IPS DF 4.7 (cell line): ENCODE measurements at regions not wholly inside any gene's neighbourhood (a gene's known extent, or its start where the extent isn't known, plus 50 kb on each side); places are given as distances from the start of the nearest gene placed in this dataset.
"Not testable (repeated sequence)": the region's sequence is repeated elsewhere in the genome, so short reads cannot be mapped to it uniquely, and the experiment has no call there.

Experiments used
- DNase-seq: peaks from one replicate; pipeline ENCODE4 v3.0.0-alpha.2; 2013; ENCODE audit warnings: low spot score; ENCODE audit errors: extremely low read depth

DNA sequence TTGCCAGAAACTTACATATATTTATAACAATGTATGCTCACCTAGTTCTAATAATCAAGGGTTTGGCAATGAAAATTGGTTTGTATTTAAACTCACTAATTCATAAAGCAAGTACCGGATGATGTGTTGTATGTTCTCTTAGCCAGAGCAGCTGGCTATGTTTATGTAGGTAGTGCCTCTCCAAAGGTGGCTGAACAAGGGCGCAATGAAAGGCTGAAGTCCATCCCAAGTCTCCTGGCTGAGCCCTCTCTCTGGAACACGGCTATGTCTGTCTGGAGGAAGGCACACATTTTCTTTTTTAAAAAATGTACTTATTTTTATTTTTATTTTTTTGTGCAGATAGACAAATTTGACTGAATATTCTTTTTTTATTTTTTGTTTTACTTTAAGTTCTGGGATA is 141.2 kb upstream of the DAB2 start:
- DNase-seq: no peak

DNA sequence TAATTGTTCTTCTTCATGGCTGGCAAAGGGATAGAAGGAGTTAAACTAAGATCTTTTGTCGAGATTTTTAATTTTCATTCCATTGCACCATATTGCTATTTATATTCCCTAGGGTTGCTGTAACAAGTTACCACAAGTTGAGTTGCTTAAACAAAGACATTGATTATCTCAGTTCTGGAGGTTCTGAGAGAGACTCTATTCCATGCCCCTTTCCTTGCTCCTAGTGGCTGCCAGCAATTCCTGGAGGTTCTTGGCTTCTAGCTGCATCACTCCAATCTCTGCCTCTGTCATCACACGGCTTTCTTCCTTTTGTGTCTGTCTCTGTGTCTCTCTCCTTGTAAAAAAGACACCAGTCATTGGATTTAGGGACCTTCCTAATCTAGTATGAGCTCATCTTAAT is 136.6 kb upstream of the DAB2 start:
- no peak for DNase-seq

DNA sequence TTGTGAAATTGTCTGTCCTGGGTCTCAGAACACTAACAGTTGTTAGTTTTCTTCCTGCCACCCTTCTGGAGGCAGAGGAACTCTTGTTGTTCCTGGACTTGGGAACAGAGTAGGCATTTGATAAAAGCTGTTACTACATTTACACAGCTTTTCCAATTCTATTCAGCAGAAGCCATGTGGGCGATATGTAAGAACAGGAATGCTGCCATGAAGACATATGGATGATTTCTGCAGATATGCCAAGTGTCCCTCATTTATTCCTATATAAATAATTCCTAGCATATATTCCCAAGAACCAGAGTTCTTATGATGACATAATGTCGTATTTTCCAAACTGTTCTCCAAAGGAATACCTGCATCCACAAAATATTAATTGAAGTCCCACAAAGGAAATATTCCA is 135.9 kb upstream of the DAB2 start:
- no peak for DNase-seq

- DNase-seq: no peak
Measured at GRCh38 chr5:39559923-39560322, 135.1 kb upstream of the DAB2 start.

DNA sequence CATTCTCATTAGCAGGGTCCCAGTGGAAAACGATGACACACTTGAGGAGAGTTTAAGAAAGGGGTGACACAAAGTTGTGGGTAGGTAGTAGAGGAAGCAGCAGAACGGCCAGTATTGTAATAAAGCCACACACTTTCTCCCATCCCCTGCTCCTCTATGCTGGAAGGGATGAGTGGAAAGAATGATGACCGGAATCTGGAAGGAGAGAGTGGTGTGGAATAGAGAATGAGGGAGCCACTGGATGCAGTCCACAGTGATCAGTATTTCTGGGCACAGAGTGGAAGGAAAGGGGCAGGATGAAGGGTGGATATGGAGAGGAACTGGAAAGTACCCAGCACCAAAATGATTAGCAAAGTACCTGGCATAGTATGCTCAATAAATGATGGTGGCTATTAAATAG is 133.8 kb upstream of the DAB2 start:
- no peak for DNase-seq

GRCh38 chr5:39555788-39556187 is 131.0 kb upstream of the DAB2 start:
- no peak for DNase-seq

- DNase-seq: peak; percentile 30
Measured at GRCh38 chr5:39547553-39548154, 122.9 kb upstream of the DAB2 start.

DNA sequence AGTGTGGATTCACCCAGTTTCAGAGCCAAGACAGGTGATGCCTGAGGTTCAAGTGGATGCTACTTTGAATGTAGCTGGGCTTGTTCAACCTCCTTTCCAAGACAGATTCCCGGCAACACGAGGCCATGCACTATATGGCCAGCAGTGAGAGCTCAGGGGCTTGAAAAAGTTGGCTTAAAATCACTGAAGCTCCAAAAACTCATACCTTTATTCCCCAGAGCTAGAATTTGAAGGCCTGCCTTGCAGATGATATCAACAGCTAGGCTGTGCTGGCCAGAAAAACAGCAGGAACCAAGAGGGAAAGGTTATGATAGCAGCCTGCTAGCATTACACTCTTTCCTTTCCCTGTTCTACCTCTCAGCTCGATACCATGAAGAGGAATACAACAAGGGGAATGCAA is 120.2 kb upstream of the DAB2 start:
- no peak for DNase-seq

DNA sequence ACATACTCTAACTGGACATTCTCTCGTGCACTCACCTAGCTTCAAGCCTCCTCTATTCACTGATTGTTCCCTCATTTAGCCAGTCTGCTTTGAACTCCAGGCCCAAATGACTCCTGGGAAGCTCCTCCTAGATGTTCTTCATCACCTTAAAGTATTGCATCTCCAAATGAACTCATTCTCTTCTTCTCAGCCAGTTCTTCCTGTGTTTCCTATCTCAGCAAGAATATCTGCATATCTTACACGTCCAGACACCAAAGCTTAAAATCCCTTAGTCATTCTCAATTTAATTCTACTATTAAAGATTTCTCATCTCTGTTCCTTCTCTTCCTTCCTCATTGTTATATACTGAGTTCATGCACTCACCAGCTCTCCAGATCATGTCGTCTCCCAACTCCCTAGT is 118.6 kb upstream of the DAB2 start:
- DNase-seq: no peak

- no peak for DNase-seq
Measured at GRCh38 chr5:39542511-39543285, 117.9 kb upstream of the DAB2 start.

DNA sequence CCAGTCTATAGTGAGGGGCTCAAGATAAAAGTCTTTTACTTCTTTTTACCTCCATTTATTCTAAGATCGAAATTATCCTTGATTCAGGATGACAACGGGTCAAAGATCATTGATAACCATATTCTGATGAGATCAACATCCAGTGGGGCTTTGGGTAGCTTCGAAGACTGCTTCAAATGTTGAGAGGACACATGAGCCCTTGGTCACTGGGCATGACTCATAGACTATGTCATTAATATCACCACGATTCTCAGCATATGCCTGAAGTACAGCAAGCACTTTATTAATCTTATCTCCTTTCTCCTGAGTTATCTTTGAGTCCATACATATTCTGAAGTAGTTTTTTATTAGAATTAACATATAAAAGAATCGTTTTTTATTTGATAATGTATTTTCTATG is 117.1 kb upstream of the DAB2 start:
- no peak for DNase-seq

- DNase-seq: no peak
Measured at GRCh38 chr5:39539470-39539869, 114.7 kb upstream of the DAB2 start.

DNA sequence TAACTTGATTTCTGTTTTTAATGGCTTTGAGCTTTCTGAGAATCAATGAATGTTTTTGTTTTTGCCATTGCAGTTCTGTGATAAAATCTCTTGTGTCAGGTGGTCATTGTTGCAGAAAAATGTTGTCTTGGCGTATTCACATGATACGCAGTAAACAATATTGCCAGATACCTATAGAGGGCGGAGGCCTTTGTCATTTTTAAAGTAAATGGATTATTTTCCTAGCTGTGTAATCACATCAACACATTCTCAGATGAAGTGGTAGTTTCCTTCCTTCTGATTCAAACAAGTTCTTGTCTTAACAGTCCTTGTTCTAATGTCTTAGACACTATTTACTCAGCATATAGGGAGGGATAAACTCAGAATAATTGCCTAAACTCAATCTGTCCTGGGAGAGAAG is 109.9 kb upstream of the DAB2 start:
- DNase-seq: no peak

GRCh38 chr5:39533749-39534148 is 109.0 kb upstream of the DAB2 start:
- DNase-seq: no peak

DNA sequence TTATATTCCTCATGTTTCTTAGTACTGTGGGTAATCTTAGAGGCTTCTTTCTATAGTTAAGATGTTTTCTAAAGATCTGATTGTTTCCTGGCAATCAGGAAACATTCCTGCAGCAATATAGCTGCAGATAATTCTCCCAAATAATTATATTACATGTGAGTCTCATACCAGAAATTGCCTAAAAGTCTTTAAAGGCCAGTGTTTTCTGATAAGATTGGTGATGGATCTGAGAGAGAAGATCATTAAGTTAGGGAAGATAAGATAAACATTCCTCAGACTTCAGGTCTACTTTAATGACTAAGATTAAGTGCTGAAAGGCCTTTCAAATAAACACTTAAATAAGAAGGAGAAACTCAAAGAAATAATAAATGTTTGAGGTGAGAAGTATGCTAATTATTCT is 107.7 kb upstream of the DAB2 start:
- no peak for DNase-seq

GRCh38 chr5:39531306-39531705 is 106.5 kb upstream of the DAB2 start:
- DNase-seq: no peak

DNA sequence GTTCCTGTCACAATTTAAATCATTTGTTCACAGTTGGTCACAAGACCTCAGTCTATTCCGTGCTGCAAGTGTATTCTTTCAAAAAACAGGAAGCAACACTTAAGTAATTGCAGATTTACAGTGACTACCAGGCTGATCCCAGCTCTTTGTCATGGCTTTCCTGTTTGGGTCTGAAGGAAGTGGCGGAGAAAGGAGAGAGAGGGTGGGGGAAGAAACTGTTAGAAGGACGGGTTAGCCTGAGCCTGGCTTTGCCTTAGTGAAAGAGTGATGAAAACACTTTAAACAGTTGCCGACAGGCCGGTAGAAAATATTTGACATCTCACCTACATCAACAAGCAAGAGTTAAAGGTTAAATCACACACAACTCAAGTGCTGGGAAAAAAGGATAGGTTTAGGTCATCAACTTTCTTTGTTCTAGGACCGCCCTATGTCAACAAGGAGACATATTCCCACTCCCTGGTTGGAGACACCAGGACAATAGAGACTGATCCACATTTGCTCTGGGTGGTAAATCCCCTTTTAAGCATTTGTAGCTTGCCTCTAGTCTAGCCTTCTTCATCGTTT is 102.2 kb upstream of the DAB2 start:
- DNase-seq: peak; percentile 38

DNA sequence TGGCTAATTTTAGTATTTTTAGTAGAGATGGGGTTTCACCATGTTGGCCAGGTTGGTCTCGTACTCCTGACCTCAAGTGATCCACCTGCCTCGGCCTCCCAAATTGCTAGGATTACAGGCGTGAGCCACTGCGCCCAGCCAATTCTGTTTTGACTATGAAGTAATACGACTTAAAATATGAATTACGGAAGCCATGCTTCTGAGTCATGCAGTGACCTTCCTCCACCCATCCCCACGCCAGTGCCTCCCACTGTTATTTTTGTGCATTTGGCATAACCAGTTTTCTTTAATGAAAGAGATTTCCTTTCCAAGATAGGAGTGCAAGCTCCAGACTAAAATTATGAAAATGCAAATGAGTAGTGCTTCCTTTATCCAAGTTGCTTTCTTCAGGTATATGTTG is 101.0 kb upstream of the DAB2 start:
- not testable (repeated sequence) for DNase-seq

- DNase-seq: no peak
Measured at GRCh38 chr5:39525271-39525670, 100.5 kb upstream of the DAB2 start.

GRCh38 chr5:39523821-39524220 is 99.0 kb upstream of the DAB2 start:
- no peak for DNase-seq

DNA sequence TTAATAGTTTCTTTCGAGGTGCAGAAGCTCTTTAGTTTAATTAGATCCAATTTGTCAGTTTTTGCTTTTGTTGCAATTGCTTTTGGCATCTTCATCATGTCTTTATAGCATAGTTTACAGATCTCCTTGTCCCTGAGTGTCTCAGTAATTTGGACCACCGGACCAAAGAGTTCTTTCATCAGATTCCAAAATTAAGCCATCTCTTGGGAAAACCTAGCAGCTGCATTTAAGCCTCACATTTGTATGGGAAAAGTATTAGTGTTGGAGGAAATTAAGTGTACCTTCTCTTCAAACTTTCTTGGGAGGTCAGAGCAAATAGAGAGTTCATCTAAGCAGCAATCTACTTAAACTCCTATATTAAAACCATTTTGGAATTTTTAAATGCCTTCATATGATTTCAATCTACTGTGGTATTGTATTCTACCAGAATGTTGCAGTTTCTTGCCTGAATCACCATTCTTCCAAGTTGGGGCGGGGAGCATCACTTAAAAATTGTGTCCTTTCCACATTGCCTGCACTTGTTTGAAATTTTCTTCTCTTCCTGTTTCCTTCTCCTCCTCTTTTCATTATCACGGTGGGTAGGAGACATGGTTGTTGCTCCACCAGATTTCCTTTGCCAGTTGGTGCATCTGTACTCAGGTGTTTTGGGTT is 97.3 kb upstream of the DAB2 start:
- no peak for DNase-seq

- DNase-seq: no peak
Measured at GRCh38 chr5:39521098-39521860, 96.5 kb upstream of the DAB2 start.
